Lower lobe of right lung (tissue), 2 donors: ENCODE measurements at regions not wholly inside any gene's neighbourhood (a gene's known extent, or its start where the extent isn't known, plus 50 kb on each side); places are given as distances from the start of the nearest gene placed in this dataset.

Experiments
- ATAC-seq, 2 donors: fragments of 200-7000 bp; cut with Tn5 transposase; one replicate each; pipeline ENCODE4 v1.9.1; 2020 to 2022; ENCODE audit warnings: mild to moderate bottlenecking in 2 of 2, moderate library complexity in 2 of 2
- DNase-seq: peaks from one replicate; pipeline ENCODE4 v3.0.0-alpha.2; 2020
- H3K27ac ChIP-seq: fragments of 200-600 bp; one replicate; pipeline ENCODE4 v1.8.0; 2022
- H3K27me3 ChIP-seq: fragments of 200-600 bp; one replicate; pipeline ENCODE4 v1.8.0; 2022; ENCODE audit warnings: low read depth
- H3K36me3 ChIP-seq: fragments of 200-600 bp; one replicate; pipeline ENCODE4 v1.8.0; 2022; ENCODE audit warnings: mild to moderate bottlenecking
- H3K4me1 ChIP-seq: fragments of 200-600 bp; one replicate; pipeline ENCODE4 v1.8.0; 2022
- H3K4me3 ChIP-seq: fragments of 200-600 bp; one replicate; pipeline ENCODE4 v1.8.0; 2022; ENCODE audit warnings: mild to moderate bottlenecking
- H3K9me3 ChIP-seq: fragments of 200-600 bp; one replicate; pipeline ENCODE4 v1.8.0; 2022
- intact Hi-C: fragments of 100-400 bp; cut with DNase I; formaldehyde crosslinking; loops from one replicate; pipeline ENCODE4 v1.11.0; 2022
- TF ChIP-seq, protein P1 (sequence below): fragments of 200-600 bp; IDR thresholded peaks from one replicate; pipeline ENCODE4 v1.8.0; 2022; ENCODE audit warnings: antibody characterized with exemption, mild to moderate bottlenecking
- donor health status: DM: no; HTN: yes; CAD: no; lungs with severe emphysema.

- intact Hi-C loops, result no loop called here
- H3K27ac ChIP-seq, result no peak overlapping the region
- no peaks in the 10 kb centered on the region for H3K27me3 ChIP-seq
- DNase-seq, result no peak
- no peaks in the 10 kb centered on the region for H3K4me1 ChIP-seq
- ATAC-seq, result no peak
- H3K9me3 ChIP-seq, result no peaks in the 10 kb centered on the region
- TF ChIP-seq, protein P1, sequence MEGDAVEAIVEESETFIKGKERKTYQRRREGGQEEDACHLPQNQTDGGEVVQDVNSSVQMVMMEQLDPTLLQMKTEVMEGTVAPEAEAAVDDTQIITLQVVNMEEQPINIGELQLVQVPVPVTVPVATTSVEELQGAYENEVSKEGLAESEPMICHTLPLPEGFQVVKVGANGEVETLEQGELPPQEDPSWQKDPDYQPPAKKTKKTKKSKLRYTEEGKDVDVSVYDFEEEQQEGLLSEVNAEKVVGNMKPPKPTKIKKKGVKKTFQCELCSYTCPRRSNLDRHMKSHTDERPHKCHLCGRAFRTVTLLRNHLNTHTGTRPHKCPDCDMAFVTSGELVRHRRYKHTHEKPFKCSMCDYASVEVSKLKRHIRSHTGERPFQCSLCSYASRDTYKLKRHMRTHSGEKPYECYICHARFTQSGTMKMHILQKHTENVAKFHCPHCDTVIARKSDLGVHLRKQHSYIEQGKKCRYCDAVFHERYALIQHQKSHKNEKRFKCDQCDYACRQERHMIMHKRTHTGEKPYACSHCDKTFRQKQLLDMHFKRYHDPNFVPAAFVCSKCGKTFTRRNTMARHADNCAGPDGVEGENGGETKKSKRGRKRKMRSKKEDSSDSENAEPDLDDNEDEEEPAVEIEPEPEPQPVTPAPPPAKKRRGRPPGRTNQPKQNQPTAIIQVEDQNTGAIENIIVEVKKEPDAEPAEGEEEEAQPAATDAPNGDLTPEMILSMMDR, result no peak
- no peaks in the 10 kb centered on the region for H3K36me3 ChIP-seq
- no peak overlapping the region for H3K4me3 ChIP-seq
These were observed 375.9 kb downstream of the GPM6A start for GRCh38 chr4:175436196-175436595.

DNA sequence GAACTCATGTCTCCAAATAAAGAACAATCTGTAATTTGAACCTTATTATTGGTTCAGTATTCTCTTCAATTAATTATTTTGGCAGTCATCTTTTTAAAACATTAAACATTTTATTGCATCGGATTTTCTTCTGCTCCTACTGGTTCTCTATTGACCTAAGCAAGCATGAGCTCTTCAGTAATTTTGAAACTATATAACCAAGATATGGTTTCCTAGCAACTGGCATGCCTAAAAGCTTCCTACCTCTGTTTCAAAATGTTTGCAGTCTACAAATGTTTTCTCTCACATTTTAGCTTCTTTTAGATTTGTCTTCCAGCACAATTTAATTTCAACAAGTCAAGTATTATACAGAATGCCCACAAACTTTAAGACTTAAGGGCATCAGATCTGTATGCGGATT lies 371.3 kb downstream of the GPM6A start:
- Histone ChIP-seq H3K36me3 (no peaks in the 10 kb centered on the region), H3K27me3 (no peaks in the 10 kb centered on the region), H3K9me3 (no peaks in the 10 kb centered on the region), H3K27ac (no peak overlapping the region), H3K4me3 (no peak overlapping the region), H3K4me1 (no peaks in the 10 kb centered on the region)
- peak in 1 of 2 donors; percentile 67 for ATAC-seq
- TF ChIP-seq, protein P1, result no peak
- intact Hi-C loops, result no loop called here
- DNase-seq, result no peak

GRCh38 chr4:175441256-175441655 lies 370.8 kb downstream of the GPM6A start:
- DNase-seq, result no peak
- TF ChIP-seq, protein P1, result no peak
- no peaks in the 10 kb centered on the region for H3K9me3 ChIP-seq
- H3K27me3 ChIP-seq, result no peaks in the 10 kb centered on the region
- no peaks in the 10 kb centered on the region for H3K4me1 ChIP-seq
- no peak for ATAC-seq
- intact Hi-C loops, result no loop called here
- no peak overlapping the region for H3K27ac ChIP-seq
- H3K36me3 ChIP-seq, result no peaks in the 10 kb centered on the region
- no peak overlapping the region for H3K4me3 ChIP-seq

GRCh38 chr4:175443547-175443946 lies 368.5 kb downstream of the GPM6A start:
- TF ChIP-seq, protein P1, result no peak
- H3K4me3 ChIP-seq, result no peak overlapping the region
- DNase-seq, result no peak
- no peak for ATAC-seq
- H3K36me3 ChIP-seq, result no peaks in the 10 kb centered on the region
- H3K4me1 ChIP-seq, result no peaks in the 10 kb centered on the region
- no peak overlapping the region for H3K27ac ChIP-seq
- no peaks in the 10 kb centered on the region for H3K9me3 ChIP-seq
- intact Hi-C loops, result no loop called here
- no peaks in the 10 kb centered on the region for H3K27me3 ChIP-seq

- TF ChIP-seq, protein P1, result no peak
- no peak for ATAC-seq
- Histone ChIP-seq H3K4me1 (no peaks in the 10 kb centered on the region), H3K36me3 (no peaks in the 10 kb centered on the region), H3K9me3 (no peaks in the 10 kb centered on the region), H3K4me3 (no peak overlapping the region), H3K27me3 (no peaks in the 10 kb centered on the region), H3K27ac (no peak overlapping the region)
- intact Hi-C loops, result no loop called here
- no peak for DNase-seq
These were observed 367.6 kb downstream of the GPM6A start for GRCh38 chr4:175444512-175444911.

GRCh38 chr4:175447016-175447415 lies 365.0 kb downstream of the GPM6A start:
- TF ChIP-seq, protein P1, result no peak
- H3K27me3 ChIP-seq, result no peaks in the 10 kb centered on the region
- H3K9me3 ChIP-seq, result no peaks in the 10 kb centered on the region
- DNase-seq (no peak), ATAC-seq (no peak)
- no peaks in the 10 kb centered on the region for H3K4me1 ChIP-seq
- intact Hi-C loops, result no loop called here
- H3K36me3 ChIP-seq, result no peaks in the 10 kb centered on the region
- H3K27ac ChIP-seq, result no peak overlapping the region
- no peak overlapping the region for H3K4me3 ChIP-seq
